ENCODE measurements at regions not wholly inside any gene's neighbourhood (a gene's known extent, or its start where the extent isn't known, plus 50 kb on each side); places are given as distances from the start of the nearest gene placed in this dataset.

DNA sequence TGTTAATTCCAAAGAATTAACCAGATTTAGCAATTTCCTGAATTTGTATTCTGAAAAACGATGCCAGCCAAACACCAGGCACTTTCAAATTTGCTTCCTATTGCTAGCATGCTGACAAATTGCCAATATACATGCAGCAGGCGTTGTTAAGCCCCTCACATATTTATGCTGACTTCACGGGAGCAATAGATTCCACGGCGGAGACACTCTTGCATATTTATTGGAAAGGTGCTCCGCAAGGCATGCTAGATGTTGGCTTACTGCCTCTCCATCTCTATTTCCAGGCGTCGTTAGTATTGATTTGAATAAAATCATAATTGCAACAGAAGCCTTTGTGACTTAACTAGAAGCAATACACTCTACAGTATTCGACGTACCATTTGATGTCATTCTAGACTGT, 211.0 kb upstream of the IRX5 start:
- no peak overlapping the region for H3K4me3 ChIP-seq
- DNase-seq (ENCODE audit: extremely low spot score) = peak; percentile 47
- no peak overlapping the region for H3K27ac ChIP-seq (replicated peaks in 1 of 4)
- no peaks in the 10 kb centered on the region for H3K9me3 ChIP-seq
- H3K36me3 ChIP-seq = no peaks in the 10 kb centered on the region
- TF ChIP-seq POLR2AphosphoS5 (IDR thresholded peaks at IDR 0.05) = no peak
- TF ChIP-seq POLR2A (IDR thresholded peaks at IDR 0.05; ENCODE audit: low read depth) = no peak
- intact Hi-C loops (cut with DNase I) = no loop called here
- H3K27me3 ChIP-seq = peaks cover 0 to 5% (median 0%) of the 10 kb centered on the region in 4 donors
- H3K4me1 ChIP-seq = no peaks in the 10 kb centered on the region
- 85% methylated on average over 10 of the region's 10 CpGs for WGBS

- no peaks in the 10 kb centered on the region for H3K4me1 ChIP-seq
- WGBS = 91% methylated on average over 10 of the region's 12 CpGs
- DNase-seq (ENCODE audit: extremely low spot score) = peak; percentile 47
- H3K4me3 ChIP-seq = no peak overlapping the region
- no peak overlapping the region for H3K27ac ChIP-seq (replicated peaks in 1 of 4)
- H3K36me3 ChIP-seq = no peaks in the 10 kb centered on the region
- TF ChIP-seq POLR2A (IDR thresholded peaks at IDR 0.05; ENCODE audit: low read depth) (no peak), EP300 (IDR thresholded peaks at IDR 0.05) (no peak), POLR2AphosphoS5 (IDR thresholded peaks at IDR 0.05) (no peak)
- TF ChIP-seq, protein P1, sequence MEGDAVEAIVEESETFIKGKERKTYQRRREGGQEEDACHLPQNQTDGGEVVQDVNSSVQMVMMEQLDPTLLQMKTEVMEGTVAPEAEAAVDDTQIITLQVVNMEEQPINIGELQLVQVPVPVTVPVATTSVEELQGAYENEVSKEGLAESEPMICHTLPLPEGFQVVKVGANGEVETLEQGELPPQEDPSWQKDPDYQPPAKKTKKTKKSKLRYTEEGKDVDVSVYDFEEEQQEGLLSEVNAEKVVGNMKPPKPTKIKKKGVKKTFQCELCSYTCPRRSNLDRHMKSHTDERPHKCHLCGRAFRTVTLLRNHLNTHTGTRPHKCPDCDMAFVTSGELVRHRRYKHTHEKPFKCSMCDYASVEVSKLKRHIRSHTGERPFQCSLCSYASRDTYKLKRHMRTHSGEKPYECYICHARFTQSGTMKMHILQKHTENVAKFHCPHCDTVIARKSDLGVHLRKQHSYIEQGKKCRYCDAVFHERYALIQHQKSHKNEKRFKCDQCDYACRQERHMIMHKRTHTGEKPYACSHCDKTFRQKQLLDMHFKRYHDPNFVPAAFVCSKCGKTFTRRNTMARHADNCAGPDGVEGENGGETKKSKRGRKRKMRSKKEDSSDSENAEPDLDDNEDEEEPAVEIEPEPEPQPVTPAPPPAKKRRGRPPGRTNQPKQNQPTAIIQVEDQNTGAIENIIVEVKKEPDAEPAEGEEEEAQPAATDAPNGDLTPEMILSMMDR (IDR thresholded peaks at IDR 0.05) = no peak
- peaks cover 0 to 5% (median 0%) of the 10 kb centered on the region in 4 donors for H3K27me3 ChIP-seq
- intact Hi-C loops (cut with DNase I) = no loop called here
- no peaks in the 10 kb centered on the region for H3K9me3 ChIP-seq
These were observed 212.3 kb upstream of the IRX5 start for GRCh38 chr16:54718376-54718775.

DNA sequence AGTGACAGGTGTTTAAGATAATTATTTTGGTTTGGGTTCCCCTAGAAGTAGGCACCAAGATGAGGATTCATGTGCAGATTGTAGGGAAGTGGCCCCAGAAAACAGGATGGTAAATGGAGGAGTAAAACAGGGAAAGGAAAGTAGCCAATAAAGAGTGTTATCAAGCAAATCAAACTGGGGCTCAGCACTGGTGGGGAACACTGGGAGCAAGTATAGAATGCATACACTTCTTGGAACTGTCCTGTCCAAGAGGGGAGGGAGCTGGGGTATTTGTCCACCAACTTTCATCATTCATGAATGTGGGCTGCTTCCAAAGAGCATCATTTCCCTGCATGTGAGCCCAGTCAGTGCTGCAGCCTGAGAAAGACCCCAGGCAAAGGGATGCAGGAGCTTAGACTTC, 215.7 kb upstream of the IRX5 start:
- Histone ChIP-seq H3K36me3 (no peaks in the 10 kb centered on the region), H3K4me1 (no peaks in the 10 kb centered on the region), H3K27ac (replicated peaks in 1 of 4) (no peak overlapping the region), H3K4me3 (no peak overlapping the region), H3K9me3 (no peaks in the 10 kb centered on the region), H3K27me3 (peaks cover 0 to 5% (median 0%) of the 10 kb centered on the region in 4 donors)
- DNase-seq (ENCODE audit: extremely low spot score) = peak; percentile 68
- TF ChIP-seq POLR2A (IDR thresholded peaks at IDR 0.05; ENCODE audit: low read depth) (no peak), EP300 (IDR thresholded peaks at IDR 0.05) (no peak), POLR2AphosphoS5 (IDR thresholded peaks at IDR 0.05) (no peak)
- TF ChIP-seq, protein P1 (IDR thresholded peaks at IDR 0.05) = no peak
- intact Hi-C loops (cut with DNase I) = no loop called here

DNA sequence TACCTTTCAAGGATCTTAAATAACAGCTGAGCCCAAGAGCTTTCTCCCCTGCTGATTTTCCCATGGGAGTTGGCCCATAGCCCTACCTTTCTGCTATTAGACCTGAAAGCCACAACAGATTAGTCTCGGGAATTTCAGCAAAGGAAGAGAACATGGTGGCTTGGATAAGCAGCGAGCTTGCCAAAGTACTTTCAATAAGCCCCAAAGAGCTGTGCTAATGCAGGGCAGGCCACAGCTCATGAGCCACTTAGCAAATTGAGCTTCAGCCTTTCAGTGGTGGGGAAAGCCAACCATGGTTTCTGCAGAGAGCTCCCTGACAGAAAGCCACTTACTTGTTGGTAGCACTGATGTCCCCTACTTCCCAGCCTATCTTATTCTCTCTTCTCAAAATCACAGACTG, 217.8 kb upstream of the IRX5 start:
- Histone ChIP-seq H3K4me3 (no peak overlapping the region), H3K36me3 (no peaks in the 10 kb centered on the region), H3K9me3 (no peaks in the 10 kb centered on the region), H3K27ac (replicated peaks in 1 of 4) (no peak overlapping the region), H3K27me3 (peaks cover 0 to 5% (median 0%) of the 10 kb centered on the region in 4 donors), H3K4me1 (no peaks in the 10 kb centered on the region)
- intact Hi-C loops (cut with DNase I) = no loop called here
- TF ChIP-seq POLR2A (IDR thresholded peaks at IDR 0.05; ENCODE audit: low read depth) = no peak
- TF ChIP-seq POLR2AphosphoS5 (IDR thresholded peaks at IDR 0.05) = no peak
- TF ChIP-seq EP300 (IDR thresholded peaks at IDR 0.05) = no peak
- TF ChIP-seq, protein P1 (IDR thresholded peaks at IDR 0.05) = no peak
- DNase-seq (ENCODE audit: extremely low spot score) = peak; percentile 64
- 95% methylated on average over 2 of the region's 2 CpGs for WGBS

DNA sequence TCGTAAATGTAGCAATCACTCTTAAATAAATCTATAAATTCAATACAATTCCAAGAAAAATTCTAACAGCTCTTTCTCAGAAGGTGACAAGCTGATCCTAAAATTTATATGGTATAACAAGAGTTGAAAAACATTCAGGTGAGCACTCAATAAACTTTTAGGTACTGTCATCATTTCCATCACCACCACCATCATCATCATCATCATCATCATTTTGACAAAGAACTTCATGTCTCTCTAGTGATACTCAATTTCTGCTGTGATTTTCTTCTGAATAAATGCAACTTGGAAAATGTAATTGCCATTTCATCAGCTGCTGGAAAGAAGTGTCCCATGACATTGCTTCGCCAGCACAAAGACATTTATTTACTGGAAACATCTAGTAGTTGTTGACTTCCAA, 222.9 kb upstream of the IRX5 start:
- intact Hi-C loops (cut with DNase I) = no loop called here
- no peak overlapping the region for H3K27ac ChIP-seq (replicated peaks in 1 of 4)
- DNase-seq (ENCODE audit: extremely low spot score) = peak; percentile 60
- 88% methylated on average over 2 of the region's 2 CpGs for WGBS
- TF ChIP-seq POLR2A (IDR thresholded peaks at IDR 0.05; ENCODE audit: low read depth) (no peak), POLR2AphosphoS5 (IDR thresholded peaks at IDR 0.05) (no peak), EP300 (IDR thresholded peaks at IDR 0.05) (no peak)
- TF ChIP-seq, protein P1 (IDR thresholded peaks at IDR 0.05) = no peak
- no peaks in the 10 kb centered on the region for H3K4me1 ChIP-seq
- H3K9me3 ChIP-seq = no peaks in the 10 kb centered on the region
- H3K4me3 ChIP-seq = no peak overlapping the region
- no peaks in the 10 kb centered on the region for H3K27me3 ChIP-seq
- no peaks in the 10 kb centered on the region for H3K36me3 ChIP-seq
